ENCODE measurements at regions not wholly inside any gene's neighbourhood (a gene's known extent, or its start where the extent isn't known, plus 50 kb on each side); places are given as distances from the start of the nearest gene placed in this dataset.

DNA sequence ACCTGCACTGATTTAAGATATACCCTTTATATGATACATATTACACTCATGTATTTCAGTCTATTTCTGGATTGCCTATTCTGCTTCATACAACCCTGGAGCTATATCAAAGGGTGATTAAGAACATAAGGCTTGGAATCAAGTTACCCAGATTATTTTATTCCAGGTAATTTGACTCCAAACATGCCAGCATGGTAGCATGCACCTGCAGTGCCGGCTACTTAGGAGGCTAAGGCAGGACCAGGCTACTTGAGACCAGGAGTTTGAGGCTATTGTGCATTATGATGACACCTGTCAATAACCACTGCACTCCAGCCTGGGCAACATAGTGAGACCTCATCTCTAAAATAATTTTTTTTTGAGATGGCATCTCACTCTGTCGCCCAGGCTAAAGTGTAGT, 50.4 kb upstream of the NEO1 start:
- TF ChIP-seq, protein P1, sequence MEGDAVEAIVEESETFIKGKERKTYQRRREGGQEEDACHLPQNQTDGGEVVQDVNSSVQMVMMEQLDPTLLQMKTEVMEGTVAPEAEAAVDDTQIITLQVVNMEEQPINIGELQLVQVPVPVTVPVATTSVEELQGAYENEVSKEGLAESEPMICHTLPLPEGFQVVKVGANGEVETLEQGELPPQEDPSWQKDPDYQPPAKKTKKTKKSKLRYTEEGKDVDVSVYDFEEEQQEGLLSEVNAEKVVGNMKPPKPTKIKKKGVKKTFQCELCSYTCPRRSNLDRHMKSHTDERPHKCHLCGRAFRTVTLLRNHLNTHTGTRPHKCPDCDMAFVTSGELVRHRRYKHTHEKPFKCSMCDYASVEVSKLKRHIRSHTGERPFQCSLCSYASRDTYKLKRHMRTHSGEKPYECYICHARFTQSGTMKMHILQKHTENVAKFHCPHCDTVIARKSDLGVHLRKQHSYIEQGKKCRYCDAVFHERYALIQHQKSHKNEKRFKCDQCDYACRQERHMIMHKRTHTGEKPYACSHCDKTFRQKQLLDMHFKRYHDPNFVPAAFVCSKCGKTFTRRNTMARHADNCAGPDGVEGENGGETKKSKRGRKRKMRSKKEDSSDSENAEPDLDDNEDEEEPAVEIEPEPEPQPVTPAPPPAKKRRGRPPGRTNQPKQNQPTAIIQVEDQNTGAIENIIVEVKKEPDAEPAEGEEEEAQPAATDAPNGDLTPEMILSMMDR (IDR thresholded peaks at IDR 0.05; ENCODE audit: borderline replicate concordance, extremely low read depth, low read length, poor library complexity, severe bottlenecking): no peak
- no peak for TF ChIP-seq EZH2 (IDR thresholded peaks at IDR 0.05; ENCODE audit: borderline replicate concordance, low read depth, low read length, severe bottlenecking)
